GM18870 (cell line): ENCODE measurements at regions not wholly inside any gene's neighbourhood (a gene's known extent, or its start where the extent isn't known, plus 50 kb on each side); places are given as distances from the start of the nearest gene placed in this dataset.
A peak's percentile ranks its signal among the peaks of the same experiment; 100 is the strongest.
"Not testable (repeated sequence)": the region's sequence is repeated elsewhere in the genome, so short reads cannot be mapped to it uniquely, and the experiment has no call there.

ENCODE experiments used
- ATAC-seq: cut with Tn5 transposase; IDR thresholded peaks from one replicate; pipeline ENCODE4 v1.9.1; 2021; ENCODE audit warnings: moderate library complexity; ENCODE audit not compliant: unreplicated experiment

GRCh38 chr4:75194180-75194579 lies 261.3 kb downstream of the PARM1 start:
- no peak for ATAC-seq

DNA sequence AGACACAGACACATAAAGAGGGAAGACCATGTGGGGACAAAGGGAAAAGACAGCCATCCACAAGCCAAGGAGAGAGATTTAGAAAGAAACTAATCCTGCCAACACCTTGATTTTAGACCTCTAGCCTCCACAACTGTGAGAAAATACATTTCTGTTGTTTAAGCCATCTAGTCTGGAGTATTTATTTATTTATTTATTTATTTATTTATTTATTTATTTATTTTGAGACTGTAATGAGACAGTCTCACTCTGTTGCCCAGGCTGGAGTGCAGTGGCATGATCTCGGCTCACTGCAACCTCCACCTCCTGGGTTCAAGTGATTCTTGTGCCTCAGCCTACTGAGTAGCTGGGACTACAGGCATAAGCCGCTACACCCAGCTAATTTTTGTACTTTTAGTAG lies 259.3 kb downstream of the PARM1 start:
- ATAC-seq: not testable (repeated sequence)

DNA sequence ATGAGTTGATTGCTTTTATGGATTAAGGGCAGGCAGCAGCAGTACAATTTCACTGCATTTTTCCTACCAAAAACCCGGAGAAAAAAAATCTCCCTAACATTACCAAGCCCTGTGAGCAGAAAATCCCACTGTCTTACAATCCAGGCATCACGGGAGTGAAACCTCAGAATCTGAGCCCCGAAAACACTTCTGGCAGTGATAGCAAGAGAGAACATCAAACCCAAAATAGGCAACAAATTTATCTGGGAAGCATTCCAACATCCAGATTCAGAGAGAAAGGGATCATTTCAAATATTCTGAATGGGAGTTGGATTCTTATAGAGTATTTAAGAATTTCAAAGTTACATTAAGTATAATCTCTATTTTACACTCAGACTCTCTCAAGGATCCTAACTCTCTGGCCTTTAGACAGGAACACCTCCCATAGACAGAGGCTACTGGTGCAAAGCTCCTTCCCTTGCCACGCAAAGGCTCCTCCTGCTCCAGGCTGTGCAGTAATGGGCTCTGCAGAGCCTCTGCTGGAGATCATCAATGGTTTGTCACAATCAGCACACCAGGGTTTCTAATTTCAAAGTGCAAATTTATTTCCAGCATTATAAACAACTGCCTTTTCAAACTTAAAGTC lies 256.9 kb downstream of the PARM1 start:
- no peak for ATAC-seq

DNA sequence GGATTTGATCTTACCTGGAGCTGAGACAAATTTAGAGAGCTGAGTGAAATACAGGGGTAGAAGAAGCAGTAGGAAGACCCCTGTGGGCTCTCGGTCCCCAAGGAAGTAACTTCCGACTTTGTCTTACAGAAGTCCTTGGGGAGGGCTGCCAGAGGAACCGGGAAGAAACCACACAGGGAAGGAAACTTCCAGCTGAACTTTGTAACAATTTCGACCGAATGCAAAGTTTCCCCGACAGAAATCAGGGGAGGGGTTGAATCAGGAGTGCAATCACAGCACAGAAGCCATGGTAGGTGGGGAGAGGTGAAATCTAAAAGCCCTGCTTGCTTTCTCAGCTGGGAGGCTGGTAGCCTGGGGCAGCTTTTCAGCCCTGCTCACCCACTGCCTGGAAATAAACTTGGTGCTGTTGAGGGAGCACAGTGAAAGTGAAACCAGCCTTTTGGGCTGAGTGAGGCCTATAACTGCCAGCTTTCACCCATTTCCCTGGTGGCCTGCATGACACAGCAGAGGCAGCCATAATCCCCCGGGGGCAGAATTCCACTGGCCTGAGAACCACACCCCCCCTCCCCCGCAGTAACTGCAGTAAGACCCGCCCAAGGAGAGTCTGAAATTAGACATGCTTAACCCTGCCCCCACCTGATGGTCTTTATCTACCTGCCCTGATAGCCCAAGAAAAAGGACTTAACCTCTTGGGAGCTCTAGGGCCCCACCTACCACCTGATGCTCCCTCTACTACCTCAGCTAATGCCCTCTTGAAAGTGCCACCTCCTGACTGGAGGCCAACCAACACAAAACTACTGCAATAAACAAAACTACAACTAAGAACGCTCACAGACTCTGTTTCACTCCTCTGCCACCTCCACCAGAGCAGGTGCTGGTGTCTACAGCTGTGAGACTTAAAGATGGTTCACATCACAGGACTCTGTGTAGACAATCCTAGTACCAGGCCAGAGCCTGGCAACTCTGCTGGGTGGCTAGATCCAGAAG lies 248.2 kb downstream of the PARM1 start:
- peak; percentile 87 for ATAC-seq

GRCh38 chr4:75180217-75180616 lies 247.3 kb downstream of the PARM1 start:
- no peak for ATAC-seq

DNA sequence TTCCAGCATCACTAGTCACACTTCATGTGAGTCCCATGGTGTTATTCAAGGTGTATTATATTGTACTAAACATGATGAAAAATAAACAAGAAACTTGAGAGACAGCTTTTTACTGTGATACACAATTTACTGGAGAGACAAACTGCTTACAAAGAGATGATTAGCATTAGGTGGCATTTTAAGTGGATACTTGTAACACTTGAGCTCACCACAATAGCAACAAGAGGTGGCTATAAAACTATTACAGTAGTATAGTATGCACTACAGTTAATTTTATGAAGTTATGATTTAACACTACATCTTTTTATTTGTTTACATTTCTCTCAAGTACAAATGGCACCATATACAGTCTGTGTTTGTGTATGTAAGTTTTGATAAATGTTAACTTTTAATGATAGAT lies 246.6 kb downstream of the PARM1 start:
- no peak for ATAC-seq

DNA sequence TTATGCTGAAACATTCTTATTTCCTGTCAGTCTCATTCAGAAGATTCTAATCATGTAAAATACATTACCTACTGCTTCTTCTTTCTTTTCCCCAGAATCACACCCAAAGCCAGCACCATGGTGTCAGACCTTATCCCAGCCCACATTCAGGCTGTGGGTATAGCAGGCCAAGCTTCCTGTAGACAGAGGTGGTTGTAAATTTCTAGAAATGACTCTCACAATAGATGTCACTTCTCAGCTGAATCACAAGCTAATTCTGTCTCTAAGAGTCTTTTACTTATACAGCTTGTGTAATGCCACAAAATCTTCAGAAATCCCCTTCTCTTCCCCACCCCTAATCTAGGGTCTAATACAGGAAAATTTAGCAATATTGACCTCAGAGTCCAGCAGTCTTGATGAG lies 239.6 kb downstream of the PARM1 start:
- peak; percentile 97 for ATAC-seq

- no peak for ATAC-seq
These were observed 236.5 kb downstream of the PARM1 start for GRCh38 chr4:75169427-75169826.

GRCh38 chr4:75169020-75169419 lies 236.1 kb downstream of the PARM1 start:
- no peak for ATAC-seq

GRCh38 chr4:75168548-75168947 lies 235.6 kb downstream of the PARM1 start:
- no peak for ATAC-seq

DNA sequence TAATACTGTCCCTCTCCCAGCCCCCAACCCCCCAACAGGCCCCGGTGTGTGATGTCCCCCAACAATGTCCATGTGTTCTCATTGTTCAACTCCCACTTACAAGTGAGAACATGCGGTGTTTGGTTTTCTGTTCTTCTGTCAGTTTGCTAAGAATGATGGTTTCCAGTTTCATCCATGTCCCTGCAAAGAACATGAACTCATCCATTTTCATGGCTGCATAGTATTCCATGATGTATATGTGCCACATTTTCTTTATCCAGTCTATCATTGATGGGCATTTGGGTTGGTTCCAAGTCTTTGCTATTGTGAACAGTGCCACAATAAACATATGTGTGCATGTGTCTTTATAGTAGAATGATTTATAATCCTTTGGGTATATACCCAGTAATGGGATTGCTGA lies 232.2 kb downstream of the PARM1 start:
- not testable (repeated sequence) for ATAC-seq

DNA sequence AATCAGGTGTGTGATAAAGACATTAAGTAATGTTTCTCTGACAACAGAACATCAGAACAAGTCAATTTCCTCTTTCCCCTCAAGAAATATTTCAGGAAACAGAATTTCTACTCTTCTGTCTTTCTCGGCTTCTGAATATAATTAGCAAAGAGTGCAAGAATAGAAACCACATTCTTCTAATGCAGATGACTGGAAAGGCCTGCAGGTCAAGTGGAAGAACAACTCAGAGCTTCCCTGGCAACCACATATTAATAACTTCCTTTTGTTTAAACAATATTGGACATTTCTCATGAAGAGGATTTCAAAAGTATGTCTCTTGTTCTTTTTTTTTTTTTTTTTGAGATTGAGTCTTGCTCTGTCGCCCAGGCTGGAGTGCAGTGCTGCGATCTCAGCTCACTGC lies 225.5 kb downstream of the PARM1 start:
- no peak for ATAC-seq

DNA sequence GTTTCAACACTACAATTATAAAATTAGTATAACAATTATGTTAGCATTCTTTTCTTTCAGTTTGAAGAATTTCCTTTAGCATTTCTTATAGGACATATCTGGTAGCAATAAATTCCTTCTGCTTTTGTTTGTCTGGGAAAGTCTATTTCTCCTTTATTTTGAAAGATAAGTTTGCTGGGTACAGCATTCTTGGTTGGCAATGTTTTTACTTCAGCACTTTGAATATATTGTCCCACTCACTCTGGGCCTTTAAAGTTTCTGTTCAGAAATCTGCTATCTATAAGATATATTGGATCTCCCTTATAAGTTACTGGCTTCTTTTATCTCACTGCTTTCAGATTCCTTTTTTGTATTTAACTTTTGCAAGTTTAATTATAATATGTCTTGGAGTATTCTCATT lies 222.1 kb downstream of the PARM1 start:
- no peak for ATAC-seq

- ATAC-seq: no peak
These were observed 213.3 kb downstream of the PARM1 start for GRCh38 chr4:75146223-75146622.

GRCh38 chr4:75144475-75144874 lies 211.6 kb downstream of the PARM1 start:
- ATAC-seq: no peak

DNA sequence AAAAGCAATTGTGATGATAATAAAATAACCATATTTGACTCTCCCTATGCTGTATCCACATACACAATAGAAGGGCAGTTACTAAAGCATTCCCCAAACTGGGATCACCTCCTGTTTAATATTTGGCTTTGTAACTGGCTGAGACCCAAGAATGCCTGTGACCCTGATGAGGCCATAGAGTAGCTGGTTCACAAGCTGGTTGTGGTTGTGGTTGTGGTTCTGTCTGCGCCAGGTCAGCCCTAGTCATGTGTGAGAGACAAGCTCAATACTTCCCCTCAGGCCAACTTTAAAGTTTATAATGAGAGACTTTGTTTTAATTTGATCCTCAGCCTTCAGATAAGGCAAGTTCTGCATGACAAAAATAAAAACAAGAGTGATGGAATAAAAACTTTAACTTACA lies 209.9 kb downstream of the PARM1 start:
- ATAC-seq: no peak

DNA sequence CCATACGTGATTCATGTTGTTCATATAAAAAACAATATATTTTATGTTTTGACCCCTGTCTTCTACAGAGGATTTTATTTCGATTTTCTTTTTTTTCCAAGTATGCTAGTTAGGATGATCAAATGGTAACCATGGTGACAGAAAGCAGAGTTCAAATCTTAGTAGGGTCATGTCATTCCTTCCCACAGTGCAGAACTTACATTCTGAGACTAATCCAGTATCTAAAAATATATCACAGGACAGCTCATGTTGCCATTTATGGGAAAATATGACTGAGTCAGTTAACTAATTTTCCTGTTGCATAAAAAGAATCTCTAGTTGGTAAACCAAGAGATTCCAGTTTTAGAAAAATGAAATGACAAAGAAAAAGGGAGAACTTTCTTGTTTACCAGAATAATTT lies 209.5 kb downstream of the PARM1 start:
- no peak for ATAC-seq

- no peak for ATAC-seq
These were observed 208.2 kb downstream of the PARM1 start for GRCh38 chr4:75141162-75141561.

GRCh38 chr4:75137302-75137701 lies 204.4 kb downstream of the PARM1 start:
- ATAC-seq: no peak

GRCh38 chr4:75135068-75135825 lies 202.3 kb downstream of the PARM1 start:
- ATAC-seq: no peak

GRCh38 chr4:75126870-75127269 lies 194.0 kb downstream of the PARM1 start:
- not testable (repeated sequence) for ATAC-seq

GRCh38 chr4:75126058-75126457 lies 193.1 kb downstream of the PARM1 start:
- ATAC-seq: no peak
